A673 (cell line): ENCODE measurements at regions not wholly inside any gene's neighbourhood (a gene's known extent, or its start where the extent isn't known, plus 50 kb on each side); places are given as distances from the start of the nearest gene placed in this dataset.

Experiments
- BruUV-seq: library from RNA; stranded (reverse); fragments of 400-500 nt; replicated peaks from 2 replicates; lab custom pipeline; 2021; lab: Mats Ljungman, UMichigan
- CTCF ChIA-PET: fragments of 300-600 bp; sonication (Branson Sonifier 250); formaldehyde crosslinking; loops from one replicate; lab custom pipeline; 2022; ENCODE audit warnings: antibody characterized with exemption; lab: Charles Lee
- POLR2A ChIA-PET: fragments of 300-600 bp; sonication (Branson Sonifier 250); formaldehyde crosslinking; loops from one replicate; lab custom pipeline; 2022; ENCODE audit warnings: antibody characterized with exemption; ENCODE audit not compliant: low non-redundant PET; lab: Charles Lee
- DNase-seq: peaks from one replicate; pipeline ENCODE4 v3.0.0-alpha.2; 2015; ENCODE audit warnings: low spot score
- H3K27ac ChIP-seq: fragments of 200-600 bp; sonication (generic); 2 replicates; pipeline ENCODE4 v1.5.1; 2016; ENCODE audit warnings: mixed run types, low read depth, mild to moderate bottlenecking, mixed read lengths, antibody characterized with exemption, low read length; ENCODE audit not compliant: poor library complexity, severe bottlenecking
- H3K27me3 ChIP-seq: fragments of 200-600 bp; sonication (generic); replicated peaks from 2 replicates; pipeline ENCODE4 v1.6.1; 2017; ENCODE audit warnings: mixed run types, low read depth, mild to moderate bottlenecking, mixed read lengths, antibody characterized with exemption, low read length; ENCODE audit not compliant: insufficient read depth, poor library complexity
- H3K36me3 ChIP-seq: fragments of 200-600 bp; sonication (generic); 2 replicates; pipeline ENCODE4 v1.6.1; 2016; ENCODE audit warnings: mixed run types, mild to moderate bottlenecking, mixed read lengths, antibody characterized with exemption, low read length; ENCODE audit not compliant: insufficient read depth, poor library complexity, severe bottlenecking
- H3K4me1 ChIP-seq: fragments of 200-600 bp; sonication (generic); 2 replicates; pipeline ENCODE4 v1.6.1; 2017; ENCODE audit warnings: mixed run types, mild to moderate bottlenecking, mixed read lengths, antibody characterized with exemption, low read length; ENCODE audit not compliant: insufficient read depth, poor library complexity, severe bottlenecking
- H3K4me3 ChIP-seq: fragments of 200-600 bp; sonication (generic); 2 replicates; pipeline ENCODE4 v1.5.1; 2016; ENCODE audit warnings: low read depth, mixed run types, mild to moderate bottlenecking, mixed read lengths, low read length; ENCODE audit not compliant: poor library complexity, severe bottlenecking
- H3K9me3 ChIP-seq: fragments of 200-600 bp; sonication (generic); 2 replicates; pipeline ENCODE4 v1.6.1; 2016; ENCODE audit warnings: mixed run types, low read depth, mild to moderate bottlenecking, mixed read lengths, antibody characterized with exemption, low read length; ENCODE audit not compliant: poor library complexity, severe bottlenecking
- CTCF ChIP-seq: fragments of 300-800, 200-600 bp; sonication (generic); conservative IDR thresholded peaks from 2 replicates; pipeline ENCODE4 v1.5.1; 2017; ENCODE audit warnings: low read depth, mild to moderate bottlenecking, antibody characterized with exemption, low read length, moderate library complexity, mixed read lengths
- EZH2 ChIP-seq: fragments of 200-600 bp; sonication (generic); IDR thresholded peaks from 2 replicates; pipeline ENCODE4 v1.6.1; 2017; ENCODE audit warnings: borderline replicate concordance, low read depth, mild to moderate bottlenecking, mixed read lengths, antibody characterized with exemption, low read length; ENCODE audit not compliant: poor library complexity, severe bottlenecking
- intact Hi-C: fragments of 100-400 bp; cut with micrococcal nuclease; formaldehyde crosslinking; loops from one replicate; pipeline ENCODE4 v1.10.0; 2022; ENCODE audit not compliant: unreplicated experiment

- ChIA-PET POLR2A (no interaction called here), CTCF (no interaction called here)
- DNase-seq = no peak
- H3K27me3 ChIP-seq = no peaks in the 10 kb centered on the region
- TF ChIP-seq EZH2 = no peak
- no peak for TF ChIP-seq CTCF
- no peaks in the 10 kb centered on the region for H3K36me3 ChIP-seq
- intact Hi-C loops = no loop called here
- H3K27ac ChIP-seq = no peak overlapping the region
- H3K9me3 ChIP-seq = no peaks in the 10 kb centered on the region
- H3K4me3 ChIP-seq = no peak overlapping the region
- BruUV-seq = no TSS peak
- H3K4me1 ChIP-seq = no peaks in the 10 kb centered on the region
Measured at GRCh38 chr18:38563396-38563980, 997.9 kb upstream of the CELF4 start.

GRCh38 chr18:38557006-38557405, 991.4 kb upstream of the CELF4 start:
- H3K27ac ChIP-seq = no peak overlapping the region
- BruUV-seq = no TSS peak
- ChIA-PET CTCF (no interaction called here), POLR2A (no interaction called here)
- intact Hi-C loops = no loop called here
- H3K4me3 ChIP-seq = no peak overlapping the region
- H3K4me1 ChIP-seq = no peaks in the 10 kb centered on the region
- no peak for TF ChIP-seq EZH2
- TF ChIP-seq CTCF = no peak
- no peak for DNase-seq
- H3K9me3 ChIP-seq = no peaks in the 10 kb centered on the region
- no peaks in the 10 kb centered on the region for H3K36me3 ChIP-seq
- no peaks in the 10 kb centered on the region for H3K27me3 ChIP-seq

- H3K4me3 ChIP-seq = no peak overlapping the region
- ChIA-PET POLR2A (no interaction called here), CTCF (no interaction called here)
- H3K27me3 ChIP-seq = no peaks in the 10 kb centered on the region
- H3K9me3 ChIP-seq = no peaks in the 10 kb centered on the region
- TF ChIP-seq EZH2 = no peak
- no peak for TF ChIP-seq CTCF
- H3K4me1 ChIP-seq = no peaks in the 10 kb centered on the region
- intact Hi-C loops = no loop called here
- H3K27ac ChIP-seq = no peak overlapping the region
- BruUV-seq = no TSS peak
- H3K36me3 ChIP-seq = no peaks in the 10 kb centered on the region
- DNase-seq = no peak
Measured at GRCh38 chr18:38552732-38553321, 987.2 kb upstream of the CELF4 start.
